H1 (cell line): ENCODE measurements at regions not wholly inside any gene's neighbourhood (a gene's known extent, or its start where the extent isn't known, plus 50 kb on each side); places are given as distances from the start of the nearest gene placed in this dataset.

ENCODE experiments used
- CTCF ChIA-PET: fragments of 300-600 bp; sonication (Branson Sonifier 250); formaldehyde crosslinking; loops from one replicate; lab custom pipeline; 2021; ENCODE audit not compliant: partially characterized antibody; lab: Charles Lee
- POLR2A ChIA-PET: fragments of 300-600 bp; sonication (Branson Sonifier 250); formaldehyde crosslinking; loops from one replicate; lab custom pipeline; 2021; ENCODE audit warnings: inconsistent platforms; ENCODE audit not compliant: partially characterized antibody; lab: Charles Lee
- DNase-seq, 2 experiments: peaks; one replicate each; pipeline versions ENCODE4 v3.0.0 to v3.0.0-alpha.2; 2010 to 2022; ENCODE audit warnings: low spot score in 2 of 2, low read depth in 1 of 2, mixed read lengths in 1 of 2
- FAIRE-seq: peaks from 2 replicates; lab custom pipeline; 2011; peaks lifted over from hg19 to GRCh38; lab: Jason Lieb, UNC
- H2AFZ ChIP-seq: 2 replicates; pipeline ENCODE4 v1.8.1; 2012; ENCODE audit warnings: low read length, inconsistent platforms
- H2AK5ac ChIP-seq: 2 replicates; pipeline ENCODE4 v1.6.1; 2013; ENCODE audit warnings: low read depth, low read length
- H2BK120ac ChIP-seq: replicated peaks from 2 replicates; pipeline ENCODE3; 2013; ENCODE audit warnings: low read depth, low read length, inconsistent platforms
- H2BK12ac ChIP-seq: 2 replicates; pipeline ENCODE4 v1.6.1; 2013; ENCODE audit warnings: low read depth, low read length
- H2BK15ac ChIP-seq: 2 replicates; pipeline ENCODE4 v1.6.1; 2013; ENCODE audit warnings: low read length
- H2BK20ac ChIP-seq: 2 replicates; pipeline ENCODE4 v1.6.1; 2013; ENCODE audit warnings: low read length
- H2BK5ac ChIP-seq: 2 replicates; pipeline ENCODE4 v1.6.1; 2013; ENCODE audit warnings: low read depth, low read length
- H3K14ac ChIP-seq: 2 replicates; pipeline ENCODE4 v1.6.1; 2013; ENCODE audit warnings: inconsistent platforms; ENCODE audit not compliant: insufficient read length
- H3K18ac ChIP-seq: 2 replicates; pipeline ENCODE4 v1.6.1; 2013; ENCODE audit warnings: low read length; ENCODE audit errors: extremely low read depth
- H3K23ac ChIP-seq: 2 replicates; pipeline ENCODE4 v1.6.1; 2013; ENCODE audit warnings: inconsistent platforms; ENCODE audit not compliant: insufficient read length
- H3K23me2 ChIP-seq: 2 replicates; pipeline ENCODE4 v1.6.1; 2013; ENCODE audit warnings: low read depth, low read length
- H3K27ac ChIP-seq: 2 replicates; pipeline ENCODE4 v1.6.1; 2011; ENCODE audit warnings: low read depth, low read length, inconsistent platforms
- H3K27me3 ChIP-seq, 4 experiments: replicated peaks in 1 of 4; 1 replicate in 1 of 4; 2 replicates in 3 of 4; pipeline versions ENCODE4 v1.6.1 to v1.8.1; 2011 to 2013; ENCODE audit warnings: low read length in 3 of 4, mild to moderate bottlenecking in 3 of 4, inconsistent platforms in 2 of 4, mixed read lengths in 2 of 4, moderate library complexity in 1 of 4; ENCODE audit not compliant: control insufficient read depth in 3 of 4, insufficient read depth in 3 of 4; ENCODE audit errors: extremely low read depth in 1 of 4
- H3K36me3 ChIP-seq, 4 experiments: 2 replicates each; pipeline versions ENCODE4 v1.6.1 to v1.8.1; 2011 to 2013; ENCODE audit warnings: mild to moderate bottlenecking in 4 of 4, low read length in 3 of 4, moderate library complexity in 2 of 4, control low read depth in 1 of 4, inconsistent platforms in 1 of 4; ENCODE audit not compliant: insufficient read depth in 4 of 4, control insufficient read depth in 2 of 4
- H3K4ac ChIP-seq: replicated peaks from 2 replicates; pipeline ENCODE3; 2013; ENCODE audit warnings: low read length, low read depth, mixed read lengths, inconsistent platforms; ENCODE audit not compliant: insufficient read length
- H3K4me1 ChIP-seq, 4 experiments: replicated peaks in 1 of 4; 1 replicate in 1 of 4; 2 replicates in 3 of 4; pipeline versions ENCODE4 v1.6.1 to v1.8.1; 2011 to 2013; ENCODE audit warnings: low read length in 3 of 4, inconsistent platforms in 2 of 4, mixed read lengths in 1 of 4; ENCODE audit not compliant: insufficient read depth in 4 of 4, control insufficient read depth in 3 of 4
- H3K4me2 ChIP-seq, 2 experiments: 2 replicates each; pipeline versions ENCODE4 v1.6.1 to v1.8.1; 2011 to 2013; ENCODE audit warnings: low read depth in 2 of 2, low read length in 2 of 2, control low read depth in 1 of 2, inconsistent platforms in 1 of 2, mild to moderate bottlenecking in 1 of 2; ENCODE audit not compliant: insufficient read depth in 1 of 2
- H3K4me3 ChIP-seq, 4 experiments: fragments of 200-600, 300-600 bp in 1 of 4; sonication (generic), shearing (Covaris generic), sonication (Bioruptor Twin) in 1 of 4; 2 replicates each; pipeline versions ENCODE4 v1.5.1 to v1.8.1; 2011 to 2016; ENCODE audit warnings: low read length in 4 of 4, low read depth in 3 of 4, control low read depth in 2 of 4, inconsistent platforms in 2 of 4, mild to moderate bottlenecking in 2 of 4, mixed read lengths in 1 of 4, moderate library complexity in 1 of 4; ENCODE audit not compliant: insufficient read depth in 2 of 4; ENCODE audit errors: extremely low read depth in 1 of 4
- H3K56ac ChIP-seq: replicated peaks from 2 replicates; pipeline ENCODE3; 2013; ENCODE audit warnings: low read depth, mild to moderate bottlenecking, mixed read lengths, low read length, inconsistent platforms; ENCODE audit not compliant: insufficient read length
- H3K79me1 ChIP-seq: 2 replicates; pipeline ENCODE4 v1.6.1; 2013; ENCODE audit warnings: low read depth, low read length, control low read depth
- H3K79me2 ChIP-seq, 2 experiments: 2 replicates each; pipeline versions ENCODE4 v1.6.1 to v1.8.1; 2012 to 2013; ENCODE audit warnings: low read length in 2 of 2, mild to moderate bottlenecking in 2 of 2, inconsistent platforms in 1 of 2; ENCODE audit not compliant: insufficient read depth in 2 of 2, control insufficient read depth in 1 of 2
- H3K9ac ChIP-seq, 4 experiments: replicated peaks in 1 of 4; 1 replicate in 1 of 4; 2 replicates in 3 of 4; pipeline versions ENCODE4 v1.6.1 to v1.8.1; 2011 to 2013; ENCODE audit warnings: low read depth in 3 of 4, low read length in 3 of 4, control low read depth in 2 of 4, mild to moderate bottlenecking in 2 of 4, moderate library complexity in 2 of 4, inconsistent platforms in 1 of 4; ENCODE audit errors: extremely low read depth in 1 of 4
- H3K9me3 ChIP-seq, 2 experiments: 2 replicates each; pipeline versions ENCODE4 v1.6.1 to v1.8.1; 2012 to 2013; ENCODE audit warnings: mild to moderate bottlenecking in 2 of 2, moderate library complexity in 2 of 2, control low read depth in 1 of 2, inconsistent platforms in 1 of 2, low read depth in 1 of 2, low read length in 1 of 2, mixed read lengths in 1 of 2; ENCODE audit not compliant: insufficient read depth in 2 of 2
- H4K20me1 ChIP-seq, 2 experiments: replicated peaks in 1 of 2; 2 replicates each; pipeline versions ENCODE3 to v1.8.1; 2011 to 2013; ENCODE audit warnings: inconsistent platforms in 2 of 2, low read length in 2 of 2, mild to moderate bottlenecking in 1 of 2; ENCODE audit not compliant: insufficient read depth in 2 of 2, control insufficient read depth in 1 of 2
- H4K5ac ChIP-seq: 2 replicates; pipeline ENCODE4 v1.6.1; 2013; ENCODE audit warnings: low read length, low read depth, mixed read lengths, inconsistent platforms; ENCODE audit not compliant: insufficient read length
- H4K8ac ChIP-seq: 2 replicates; pipeline ENCODE4 v1.8.0; 2013; ENCODE audit warnings: mild to moderate bottlenecking, moderate library complexity, low read length, inconsistent platforms; ENCODE audit not compliant: insufficient read depth; ENCODE audit errors: extremely low read depth
- H4K91ac ChIP-seq: replicated peaks from 2 replicates; pipeline ENCODE3; 2013; ENCODE audit warnings: low read length, mixed read lengths, inconsistent platforms; ENCODE audit not compliant: insufficient read length
- EGR1 ChIP-seq: IDR thresholded peaks from 2 replicates; pipeline ENCODE4 v1.6.1; 2011; ENCODE audit warnings: low read depth, low read length, borderline replicate concordance
- EZH2 ChIP-seq: fragments of 200-600 bp; sonication (generic); IDR thresholded peaks from 2 replicates; pipeline ENCODE4 v1.7.1; 2012; ENCODE audit warnings: low read depth, mild to moderate bottlenecking, moderate library complexity, low read length, inconsistent platforms; ENCODE audit not compliant: severe bottlenecking
- GTF2F1 ChIP-seq: IDR thresholded peaks from 2 replicates; pipeline ENCODE4 v1.6.1; 2012; ENCODE audit warnings: low read depth, low read length, improper control_type of control experiment, borderline replicate concordance
- WGBS, 2 experiments: shearing (Covaris generic) in 1 of 2; methylation state at CpG; one replicate each; pipeline versions ENCODE4 v1.1.6 to v1.1.7; 2013 to 2015; ENCODE audit warnings: low lambda C conversion rate in 2 of 2, mixed read lengths in 2 of 2, inconsistent platforms in 1 of 2, low coverage in 1 of 2, missing lambda C conversion rate in 1 of 2; ENCODE audit not compliant: insufficient replicate concordance in 2 of 2, insufficient coverage in 1 of 2, insufficient read length in 1 of 2; ENCODE audit errors: extremely low coverage in 1 of 2, missing lambda C conversion rate in 1 of 2; 5-methylcytosine and 5-hydroxymethylcytosine counted together

DNA sequence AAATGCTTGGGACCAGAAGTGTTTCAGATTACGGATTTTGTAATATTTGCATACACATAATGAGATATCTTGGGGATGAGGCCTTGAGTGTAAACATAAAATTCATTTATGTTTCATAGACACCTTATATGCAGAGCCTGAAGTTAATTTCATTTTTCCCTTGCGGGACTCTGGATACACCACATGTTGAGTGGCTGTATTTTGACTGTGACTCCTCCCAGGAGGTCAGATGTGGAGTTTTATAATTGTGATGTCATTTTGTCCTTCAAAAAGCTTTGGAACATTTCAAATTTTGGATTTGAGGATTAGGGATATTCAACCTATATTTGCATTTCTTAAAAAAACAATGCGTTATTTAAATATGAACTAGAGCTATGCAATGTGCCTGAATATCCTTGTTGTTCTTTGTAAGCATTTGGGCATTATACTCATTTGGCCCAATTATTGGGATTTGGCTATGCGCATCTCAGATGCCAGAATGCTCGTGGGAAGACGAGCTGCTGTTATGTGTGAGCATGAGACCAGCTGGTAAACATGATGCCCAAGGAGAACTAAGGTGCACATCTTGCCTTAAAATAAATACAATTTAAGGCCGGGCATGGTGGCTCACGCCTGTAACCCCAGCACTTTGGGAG, 223.0 kb upstream of the STS start:
- no peak for TF ChIP-seq EZH2
- TF ChIP-seq EGR1: no peak
- TF ChIP-seq GTF2F1: no peak
- Histone ChIP-seq H3K27ac (no peak overlapping the region), H3K9me3 (no peaks in the 10 kb centered on the region), H2AK5ac (no peak overlapping the region), H4K5ac (no peak overlapping the region), H2AFZ (no peak overlapping the region), H3K18ac (no peak overlapping the region), H3K23me2 (no peaks in the 10 kb centered on the region), H4K20me1 (no peaks in the 10 kb centered on the region), H3K23ac (no peak overlapping the region), H4K91ac (no peak overlapping the region), H3K4ac (no peak overlapping the region), H3K79me2 (no peaks in the 10 kb centered on the region), H2BK120ac (no peak overlapping the region), H3K27me3 (no peaks in the 10 kb centered on the region), H3K4me2 (no peak overlapping the region), H3K56ac (no peak overlapping the region), H4K8ac (no peak overlapping the region), H2BK12ac (no peak overlapping the region), H2BK20ac (no peak overlapping the region), H3K36me3 (no peaks in the 10 kb centered on the region), H3K9ac (no peak overlapping the region), H2BK5ac (no peak overlapping the region), H3K79me1 (no peaks in the 10 kb centered on the region), H3K4me1 (no peaks in the 10 kb centered on the region), H3K14ac (no peak overlapping the region), H3K4me3 (no peak overlapping the region), H2BK15ac (no peak overlapping the region)
- DNase-seq (no peak), FAIRE-seq (no peak)
- ChIA-PET CTCF (no interaction called here), POLR2A (no interaction called here)
- 90% methylated on average over 7 of the region's 8 CpGs; no CpG with 5 or more reads in 1 of the 2 experiments for WGBS, 2 experiments
